Hepatocyte (in vitro differentiated cells): ENCODE measurements at regions not wholly inside any gene's neighbourhood (a gene's known extent, or its start where the extent isn't known, plus 50 kb on each side); places are given as distances from the start of the nearest gene placed in this dataset.

Source experiments
- EZH2 ChIP-seq: fragments of 200-600 bp; sonication (generic); IDR thresholded peaks from 2 replicates; pipeline ENCODE4 v1.6.1; 2016; ENCODE audit warnings: antibody characterized with exemption, mild to moderate bottlenecking, borderline replicate concordance
- EZH2phosphoT487 ChIP-seq: fragments of 200-600 bp; sonication (generic); IDR thresholded peaks from one replicate; pipeline ENCODE4 v1.6.1; 2018; ENCODE audit warnings: antibody characterized with exemption, mild to moderate bottlenecking, low read depth, moderate library complexity; ENCODE audit not compliant: unreplicated experiment, severe bottlenecking
- TF ChIP-seq, protein P1 (sequence below): fragments of 200-600 bp; sonication (generic); IDR thresholded peaks from 2 replicates; pipeline ENCODE4 v1.5.1; 2016; ENCODE audit warnings: antibody characterized with exemption, mild to moderate bottlenecking; ENCODE audit not compliant: poor library complexity

DNA sequence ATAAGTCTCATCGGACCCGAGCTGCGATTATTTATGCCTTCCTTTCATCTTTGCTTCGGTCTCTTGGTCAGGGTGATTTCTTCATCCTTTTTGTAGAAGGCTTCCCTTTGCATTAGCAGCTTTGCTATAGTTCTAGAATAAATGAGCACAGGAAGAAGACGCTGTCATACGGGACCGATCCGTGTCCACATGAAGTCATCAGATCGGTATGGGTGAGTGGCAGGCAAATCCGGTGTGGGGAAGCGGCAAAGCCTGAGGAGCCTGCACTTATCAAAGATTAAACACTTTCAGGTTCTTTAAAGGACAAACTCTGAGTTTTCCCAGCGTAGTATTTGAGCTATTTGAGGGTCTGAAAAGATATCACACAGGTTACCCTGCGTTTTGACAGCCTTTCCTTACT is 119.3 kb downstream of the IRS2 start:
- no peak for TF ChIP-seq EZH2phosphoT487
- TF ChIP-seq, protein P1, sequence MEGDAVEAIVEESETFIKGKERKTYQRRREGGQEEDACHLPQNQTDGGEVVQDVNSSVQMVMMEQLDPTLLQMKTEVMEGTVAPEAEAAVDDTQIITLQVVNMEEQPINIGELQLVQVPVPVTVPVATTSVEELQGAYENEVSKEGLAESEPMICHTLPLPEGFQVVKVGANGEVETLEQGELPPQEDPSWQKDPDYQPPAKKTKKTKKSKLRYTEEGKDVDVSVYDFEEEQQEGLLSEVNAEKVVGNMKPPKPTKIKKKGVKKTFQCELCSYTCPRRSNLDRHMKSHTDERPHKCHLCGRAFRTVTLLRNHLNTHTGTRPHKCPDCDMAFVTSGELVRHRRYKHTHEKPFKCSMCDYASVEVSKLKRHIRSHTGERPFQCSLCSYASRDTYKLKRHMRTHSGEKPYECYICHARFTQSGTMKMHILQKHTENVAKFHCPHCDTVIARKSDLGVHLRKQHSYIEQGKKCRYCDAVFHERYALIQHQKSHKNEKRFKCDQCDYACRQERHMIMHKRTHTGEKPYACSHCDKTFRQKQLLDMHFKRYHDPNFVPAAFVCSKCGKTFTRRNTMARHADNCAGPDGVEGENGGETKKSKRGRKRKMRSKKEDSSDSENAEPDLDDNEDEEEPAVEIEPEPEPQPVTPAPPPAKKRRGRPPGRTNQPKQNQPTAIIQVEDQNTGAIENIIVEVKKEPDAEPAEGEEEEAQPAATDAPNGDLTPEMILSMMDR = no peak
- no peak for TF ChIP-seq EZH2
